ENCODE measurements at regions not wholly inside any gene's neighbourhood (a gene's known extent, or its start where the extent isn't known, plus 50 kb on each side); places are given as distances from the start of the nearest gene placed in this dataset.

GRCh38 chr6:48412656-48413055 is 301.7 kb upstream of the PTCHD4 start:
- H3K27ac ChIP-seq, result no peak overlapping the region
- no peaks in the 10 kb centered on the region for H3K4me1 ChIP-seq
- no peaks in the 10 kb centered on the region for H3K27me3 ChIP-seq
- ATAC-seq, result no peak
- 82 to 100% methylated on average over 1 to 2 of the region's 2 CpGs for WGBS, 2 donors (ENCODE audit: low coverage in 1 of 2)
- H3K4me3 ChIP-seq, result no peak overlapping the region
- TF ChIP-seq EP300 (IDR thresholded peaks at IDR 0.05), result no peak
- no peak for TF ChIP-seq POLR2A (IDR thresholded peaks at IDR 0.05)
- no peak for TF ChIP-seq POLR2AphosphoS5 (IDR thresholded peaks at IDR 0.05)
- TF ChIP-seq CTCF (IDR thresholded peaks at IDR 0.05), result no peak
- H3K9me3 ChIP-seq, result no peaks in the 10 kb centered on the region
- no peaks in the 10 kb centered on the region for H3K36me3 ChIP-seq

GRCh38 chr6:48404927-48405326 is 293.9 kb upstream of the PTCHD4 start:
- 45% methylated on average over 1 of the region's 1 CpG for WGBS, 2 donors (ENCODE audit: low coverage in 1 of 2)
- H3K9me3 ChIP-seq, result peaks cover 0 to 11% (median 0%) of the 10 kb centered on the region in 3 donors
- no peak for ATAC-seq
- no peaks in the 10 kb centered on the region for H3K27me3 ChIP-seq
- no peaks in the 10 kb centered on the region for H3K4me1 ChIP-seq
- no peak overlapping the region for H3K27ac ChIP-seq
- no peak overlapping the region for H3K4me3 ChIP-seq
- TF ChIP-seq POLR2AphosphoS5 (IDR thresholded peaks at IDR 0.05) (no peak), CTCF (IDR thresholded peaks at IDR 0.05) (no peak), POLR2A (IDR thresholded peaks at IDR 0.05) (no peak), EP300 (IDR thresholded peaks at IDR 0.05) (no peak)
- H3K36me3 ChIP-seq, result no peaks in the 10 kb centered on the region

GRCh38 chr6:48403587-48403986 is 292.6 kb upstream of the PTCHD4 start:
- Histone ChIP-seq H3K9me3 (peaks cover 0 to 11% (median 0%) of the 10 kb centered on the region in 3 donors), H3K4me3 (no peak overlapping the region), H3K36me3 (no peaks in the 10 kb centered on the region), H3K27ac (no peak overlapping the region), H3K27me3 (no peaks in the 10 kb centered on the region), H3K4me1 (no peaks in the 10 kb centered on the region)
- no peak for TF ChIP-seq POLR2AphosphoS5 (IDR thresholded peaks at IDR 0.05)
- TF ChIP-seq CTCF (IDR thresholded peaks at IDR 0.05), result no peak
- TF ChIP-seq EP300 (IDR thresholded peaks at IDR 0.05), result no peak
- no peak for TF ChIP-seq POLR2A (IDR thresholded peaks at IDR 0.05)
- WGBS, 2 donors (ENCODE audit: low coverage in 1 of 2), result 84 to 91% methylated on average over 3 of the region's 3 CpGs
- ATAC-seq, result no peak

- H3K4me1 ChIP-seq, result no peaks in the 10 kb centered on the region
- no peak overlapping the region for H3K4me3 ChIP-seq
- H3K36me3 ChIP-seq, result no peaks in the 10 kb centered on the region
- ATAC-seq, result no peak
- TF ChIP-seq POLR2A (IDR thresholded peaks at IDR 0.05) (no peak), CTCF (IDR thresholded peaks at IDR 0.05) (no peak), POLR2AphosphoS5 (IDR thresholded peaks at IDR 0.05) (no peak), EP300 (IDR thresholded peaks at IDR 0.05) (no peak)
- 43 to 52% methylated on average over 3 of the region's 3 CpGs for WGBS, 2 donors (ENCODE audit: low coverage in 1 of 2)
- no peak overlapping the region for H3K27ac ChIP-seq
- H3K9me3 ChIP-seq, result peaks cover 0 to 11% (median 0%) of the 10 kb centered on the region in 3 donors
- H3K27me3 ChIP-seq, result no peaks in the 10 kb centered on the region
These were observed 290.0 kb upstream of the PTCHD4 start for GRCh38 chr6:48401016-48401415.

- Histone ChIP-seq H3K36me3 (no peaks in the 10 kb centered on the region), H3K27me3 (no peaks in the 10 kb centered on the region), H3K4me3 (no peak overlapping the region), H3K4me1 (no peaks in the 10 kb centered on the region), H3K9me3 (no peaks in the 10 kb centered on the region), H3K27ac (no peak overlapping the region)
- no peak for ATAC-seq
- TF ChIP-seq CTCF (IDR thresholded peaks at IDR 0.05) (no peak), POLR2A (IDR thresholded peaks at IDR 0.05) (no peak), POLR2AphosphoS5 (IDR thresholded peaks at IDR 0.05) (no peak), EP300 (IDR thresholded peaks at IDR 0.05) (no peak)
These were observed 286.9 kb upstream of the PTCHD4 start for GRCh38 chr6:48397887-48398286.

Data from gastroesophageal sphincter (tissue), 4 donors.